Tongue (tissue), 1 donor: ENCODE measurements at regions not wholly inside any gene's neighbourhood (a gene's known extent, or its start where the extent isn't known, plus 50 kb on each side); places are given as distances from the start of the nearest gene placed in this dataset.
A peak's percentile ranks its signal among the peaks of the same experiment; 100 is the strongest.
"Not testable (repeated sequence)": the region's sequence is repeated elsewhere in the genome, so short reads cannot be mapped to it uniquely, and the experiment has no call there.

Source experiments
- DNase-seq: peaks from one replicate; pipeline ENCODE4 v3.0.0-alpha.2; 2015

DNA sequence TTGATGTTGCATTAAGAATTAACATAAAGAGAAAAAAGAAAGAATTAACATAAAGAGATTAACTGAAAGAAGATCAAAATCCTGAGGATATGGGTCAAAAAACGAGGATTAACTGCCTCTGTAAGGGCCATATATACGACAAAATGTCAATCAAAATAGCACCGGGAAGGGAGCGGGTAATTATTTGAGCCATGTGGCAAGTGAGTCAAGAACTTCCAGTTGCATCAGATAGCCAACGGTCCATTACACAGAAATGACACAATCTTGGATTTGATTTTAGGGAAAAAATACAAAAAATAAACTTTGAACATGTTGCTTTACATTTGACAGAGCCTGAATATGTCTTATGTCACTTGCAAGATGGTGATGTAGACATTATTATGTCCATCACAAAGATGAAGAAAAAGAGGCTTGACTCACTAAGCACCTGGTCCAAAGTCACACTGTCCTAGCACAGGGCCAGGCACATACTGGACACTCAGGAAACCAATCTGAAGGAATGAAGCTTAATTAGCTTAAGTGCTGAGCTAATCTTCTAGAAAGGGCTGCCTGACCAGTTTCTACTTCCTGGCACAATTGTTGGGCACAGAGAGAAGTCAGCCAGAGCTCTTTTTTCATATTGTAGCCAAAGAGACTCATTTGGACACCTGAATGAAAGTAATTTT is 273.2 kb upstream of the PAPPA start:
- DNase-seq: no peak

DNA sequence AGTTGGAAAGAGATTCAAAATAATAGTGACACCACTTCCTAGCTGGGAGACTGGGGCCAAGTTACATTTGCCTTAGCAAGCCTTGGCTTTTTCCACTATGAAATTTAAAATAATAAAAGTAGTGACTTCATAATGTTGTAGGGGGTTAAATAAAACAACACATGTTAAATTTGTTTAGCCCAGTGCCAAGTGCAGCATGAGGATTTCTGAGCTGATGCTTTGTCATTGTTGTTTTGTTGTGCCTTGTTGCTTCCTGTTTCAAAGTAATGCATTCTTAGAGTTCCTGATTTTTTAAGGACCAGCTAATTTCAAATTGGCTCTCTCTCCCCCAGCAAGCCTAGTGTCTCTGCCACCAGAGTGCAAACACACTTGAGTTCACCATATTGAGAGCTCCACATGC is 270.7 kb upstream of the PAPPA start:
- DNase-seq: no peak

DNA sequence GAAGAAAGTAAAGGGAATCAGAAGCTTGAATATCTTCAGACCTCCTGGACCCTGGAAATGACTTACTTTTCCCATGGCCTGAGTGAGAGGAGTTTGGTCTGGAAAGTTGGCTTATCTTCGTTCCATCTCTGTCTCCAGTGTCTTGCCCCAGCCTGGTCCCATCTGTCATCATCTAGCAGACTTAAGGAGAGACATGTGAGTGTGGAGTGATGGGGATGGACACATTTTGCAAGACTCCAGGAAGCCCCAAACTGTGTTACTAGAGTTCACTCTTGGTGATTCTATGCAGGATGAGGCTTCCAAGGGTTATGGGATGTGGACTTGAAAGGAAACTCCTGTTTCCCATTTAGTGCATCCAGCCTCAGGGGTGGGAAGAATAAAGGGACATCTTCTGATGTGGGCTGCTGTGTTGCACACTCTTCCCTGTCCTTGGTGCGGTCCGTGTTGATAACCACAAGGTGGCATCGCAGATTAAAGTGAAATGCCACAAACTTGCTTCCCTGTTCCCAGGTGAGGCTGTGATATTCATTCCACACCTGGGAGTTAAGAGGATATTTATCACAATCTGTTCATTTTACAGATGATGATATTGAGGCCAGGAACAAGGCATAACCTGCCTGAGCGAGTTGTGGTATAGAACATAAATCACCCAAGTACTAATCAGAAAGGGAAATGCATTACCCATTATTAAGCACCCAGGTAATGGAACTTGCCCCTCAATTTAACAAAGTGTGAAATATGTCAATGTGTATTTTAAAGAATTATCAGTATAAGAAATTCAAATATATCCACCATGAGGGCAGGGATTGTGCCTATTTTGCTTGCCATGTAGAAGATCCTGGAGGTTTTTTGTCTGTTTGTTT is 269.9 kb upstream of the PAPPA start:
- peak; percentile 19 for DNase-seq

DNA sequence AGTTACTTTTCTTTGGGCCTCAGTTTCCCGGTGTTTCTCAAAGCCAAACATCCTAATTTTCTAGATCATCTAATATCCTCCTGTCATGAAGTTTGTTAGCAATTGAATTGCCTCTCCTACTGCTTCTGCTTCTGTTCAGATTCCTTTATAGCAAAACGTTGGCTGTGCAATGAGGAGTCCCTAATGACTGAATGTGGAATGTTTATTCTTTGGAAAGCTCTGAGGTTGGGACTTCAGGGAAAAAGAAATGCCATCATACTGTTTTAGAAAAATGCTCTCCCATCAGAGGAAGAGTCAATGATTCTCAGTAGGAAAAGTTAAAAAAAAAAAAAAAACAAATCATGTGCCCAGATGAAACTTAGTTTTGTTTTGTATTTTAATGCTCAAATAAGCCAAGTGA is 268.7 kb upstream of the PAPPA start:
- DNase-seq: no peak

DNA sequence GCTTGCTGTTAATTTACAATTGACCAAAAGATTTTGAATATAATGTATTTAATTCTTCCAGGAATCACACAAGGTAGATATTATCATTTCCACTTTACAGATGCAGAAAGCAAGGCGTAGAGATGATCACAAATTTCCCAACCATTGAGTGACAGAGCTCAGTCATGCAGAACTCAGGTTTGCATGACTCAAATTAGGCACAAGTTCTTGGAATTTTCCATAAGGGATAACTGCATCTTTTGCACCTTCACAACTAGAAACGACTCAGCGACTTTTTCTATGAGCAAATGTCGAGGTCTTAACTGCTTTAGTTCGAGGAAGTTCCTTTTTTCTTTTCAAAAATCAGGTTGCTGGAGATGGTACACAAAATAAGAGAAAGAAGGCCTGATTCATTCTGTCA is 265.5 kb upstream of the PAPPA start:
- DNase-seq: no peak

DNA sequence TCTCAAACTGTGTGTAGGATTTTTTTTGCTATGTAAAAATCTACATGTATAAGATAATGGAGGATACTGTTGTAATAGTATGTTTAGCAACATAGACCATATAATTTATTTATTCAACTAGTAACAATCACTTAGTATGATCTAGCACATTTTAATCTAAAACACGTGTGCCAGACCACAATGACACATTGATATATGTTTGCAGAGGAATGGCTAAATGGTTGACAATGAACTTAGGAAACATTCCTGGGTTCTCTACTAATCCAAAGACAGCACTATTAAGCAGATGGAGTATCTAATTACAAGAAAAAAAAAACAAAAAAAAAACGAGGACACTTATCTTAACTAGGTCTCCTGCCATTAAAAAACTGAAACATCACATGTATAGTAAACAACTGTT is 261.7 kb upstream of the PAPPA start:
- DNase-seq: no peak

DNA sequence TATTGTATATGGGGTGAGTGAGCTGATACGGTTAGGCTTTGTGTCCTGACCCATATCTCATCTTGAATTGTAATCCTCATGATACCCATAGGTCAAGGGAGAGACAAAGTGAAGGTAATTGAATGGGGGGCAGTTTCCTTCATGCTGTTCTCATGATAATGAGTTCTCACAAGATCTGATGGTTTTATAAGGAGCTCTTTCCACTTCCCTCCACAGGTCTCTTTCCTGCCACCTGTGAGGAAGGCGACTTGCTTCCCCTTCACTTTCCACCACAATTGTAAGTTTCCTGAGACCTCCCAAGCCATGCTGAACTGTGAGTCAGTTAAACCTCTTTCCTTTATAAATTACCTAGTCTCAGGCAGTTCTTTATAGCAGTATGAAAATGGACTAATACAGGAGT is 255.1 kb upstream of the PAPPA start:
- DNase-seq: not testable (repeated sequence)

DNA sequence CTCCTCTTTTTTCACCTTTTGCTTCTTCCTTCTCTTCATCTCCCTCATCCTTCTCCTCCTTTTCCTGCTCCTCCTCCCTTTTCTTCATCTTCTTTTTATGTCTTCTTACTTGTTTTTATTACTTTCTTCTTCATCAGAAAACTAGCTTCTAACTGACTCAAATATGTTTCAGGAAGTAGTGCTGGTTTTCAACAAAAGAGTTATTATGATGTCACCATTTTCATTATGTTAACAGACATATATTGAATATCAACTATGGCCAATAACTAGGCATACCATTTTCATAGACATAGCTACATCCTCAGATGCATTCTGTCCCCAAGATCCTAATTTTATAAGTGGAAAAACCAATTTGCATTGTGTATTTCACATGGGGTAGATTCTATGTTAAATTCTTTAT is 252.9 kb upstream of the PAPPA start:
- DNase-seq: no peak

DNA sequence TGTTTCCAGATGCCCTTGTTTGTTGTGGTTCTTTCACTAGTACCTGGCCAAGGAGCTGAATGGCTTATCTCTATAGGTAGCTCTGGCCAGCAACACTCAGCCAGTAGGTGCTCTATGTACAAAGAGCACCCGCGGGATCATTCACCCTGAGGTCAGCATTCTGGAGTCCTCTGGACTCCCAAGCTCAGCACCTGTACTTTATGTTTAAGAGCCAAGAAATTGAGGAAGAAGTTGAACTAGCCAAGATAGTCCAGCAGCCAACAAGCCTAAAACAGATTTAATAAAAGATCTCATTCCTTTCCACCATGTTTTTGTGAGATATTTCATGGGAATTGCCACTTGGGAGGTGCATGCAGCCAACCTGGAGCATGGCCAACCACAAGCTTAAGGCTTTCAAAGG is 242.6 kb upstream of the PAPPA start:
- no peak for DNase-seq

DNA sequence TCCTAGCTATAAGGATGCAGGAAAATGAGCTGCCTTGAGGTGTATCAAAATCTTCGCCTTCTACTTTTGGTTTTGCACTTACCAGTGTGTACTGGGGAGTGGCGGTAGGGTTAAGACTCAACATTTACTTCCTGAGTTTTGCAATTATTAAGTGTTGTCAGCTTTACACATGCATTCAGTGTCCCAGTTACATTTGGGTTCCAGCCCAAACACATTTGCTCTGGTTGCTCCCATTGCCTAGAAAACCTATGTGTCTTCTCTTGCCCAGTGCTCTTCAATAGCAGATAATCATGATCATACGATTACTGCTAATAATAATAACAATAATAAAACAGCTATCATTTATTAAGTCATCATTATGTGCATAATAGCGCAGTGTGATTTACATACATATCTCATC is 241.5 kb upstream of the PAPPA start:
- no peak for DNase-seq

DNA sequence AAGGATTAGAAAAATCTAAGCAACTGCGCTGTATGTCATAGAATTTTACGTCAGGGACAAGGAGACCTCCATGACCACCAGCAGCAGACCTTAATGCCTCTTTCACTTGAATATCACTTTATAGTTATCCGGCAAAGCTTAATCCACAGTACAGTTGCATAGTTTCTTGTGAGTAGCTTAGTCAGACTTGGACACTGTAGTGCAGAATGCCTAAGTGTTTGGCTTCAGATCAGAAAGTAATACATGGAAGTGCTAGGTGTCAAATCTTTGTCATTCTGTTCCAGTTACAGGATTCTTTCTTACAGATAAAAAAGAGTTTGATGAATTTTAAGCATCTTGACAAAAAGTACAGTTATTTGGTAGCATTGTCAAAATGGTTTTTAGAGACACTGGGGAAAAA is 239.9 kb upstream of the PAPPA start:
- peak; percentile 1 for DNase-seq

DNA sequence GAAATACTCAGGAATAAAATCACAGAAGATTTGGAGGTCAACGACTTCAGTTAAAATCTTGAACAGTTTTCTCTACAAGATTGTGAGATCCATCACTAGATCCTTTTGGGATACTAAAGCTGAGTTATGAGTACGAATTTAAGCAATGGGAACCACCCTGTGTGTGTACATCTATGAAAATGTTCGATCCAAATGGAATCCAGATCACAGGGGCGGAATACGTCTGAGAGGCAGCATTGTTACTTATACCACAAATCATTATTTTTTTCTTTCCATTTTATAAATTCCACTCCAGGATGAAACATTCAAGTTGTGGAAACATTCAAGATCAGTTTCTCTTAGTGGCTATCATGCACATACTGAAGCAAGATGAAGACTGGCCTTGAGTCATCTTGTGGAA is 239.3 kb upstream of the PAPPA start:
- no peak for DNase-seq

DNA sequence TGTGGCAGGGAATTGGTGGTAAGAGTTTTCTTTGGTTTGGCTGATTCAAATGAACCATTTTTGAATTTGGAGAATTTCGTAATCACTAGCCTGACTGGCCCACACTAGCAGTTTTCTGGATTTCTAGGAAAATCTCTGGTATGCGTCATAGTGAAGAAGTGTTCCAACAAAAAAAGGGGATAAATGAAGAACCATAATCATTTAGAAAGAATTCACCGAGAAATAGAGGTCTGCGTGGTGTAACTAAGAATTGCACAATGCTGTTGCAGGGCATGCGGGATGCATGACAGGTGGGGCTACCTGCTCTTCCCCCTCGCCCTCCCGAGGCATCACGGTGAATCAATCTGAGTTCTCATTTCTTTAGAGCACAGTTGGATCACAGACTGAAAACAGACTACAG is 232.3 kb upstream of the PAPPA start:
- no peak for DNase-seq

DNA sequence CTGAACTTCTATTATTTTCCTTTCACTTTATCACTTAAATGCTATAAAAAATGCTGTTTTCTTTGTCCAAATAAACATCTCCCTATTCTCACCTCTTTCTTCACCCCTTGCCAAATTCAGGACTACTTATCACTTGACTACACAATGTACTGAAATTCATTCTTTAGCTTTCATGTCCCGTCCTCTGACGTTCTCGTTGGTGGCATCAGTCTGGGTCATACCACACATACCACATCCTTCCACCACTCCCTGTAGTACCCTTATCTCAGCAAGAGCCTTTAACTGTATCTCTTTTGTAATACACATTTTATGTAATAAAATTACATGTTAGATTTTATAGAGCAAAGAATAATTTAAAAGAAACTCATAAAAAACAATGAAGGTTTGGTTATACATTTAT is 231.1 kb upstream of the PAPPA start:
- DNase-seq: no peak

DNA sequence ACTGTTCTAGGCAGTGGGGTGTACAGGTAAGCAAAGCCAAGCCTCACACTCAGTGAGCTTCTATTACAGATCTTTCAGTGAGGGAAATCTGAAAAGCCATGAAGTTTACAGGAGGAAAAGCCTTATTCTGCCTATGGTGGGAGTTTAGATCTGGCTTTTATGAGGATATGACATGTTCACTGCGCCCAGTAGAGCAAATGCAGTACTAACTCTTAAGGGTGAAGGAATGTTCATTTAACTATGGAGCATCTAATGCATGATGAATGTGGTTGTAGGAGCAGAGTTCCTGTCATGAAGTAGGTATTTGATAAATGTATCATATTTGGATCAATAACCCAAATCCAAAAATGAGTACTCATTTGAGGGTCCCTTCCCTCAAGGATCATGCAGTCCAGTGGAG is 230.2 kb upstream of the PAPPA start:
- DNase-seq: no peak

DNA sequence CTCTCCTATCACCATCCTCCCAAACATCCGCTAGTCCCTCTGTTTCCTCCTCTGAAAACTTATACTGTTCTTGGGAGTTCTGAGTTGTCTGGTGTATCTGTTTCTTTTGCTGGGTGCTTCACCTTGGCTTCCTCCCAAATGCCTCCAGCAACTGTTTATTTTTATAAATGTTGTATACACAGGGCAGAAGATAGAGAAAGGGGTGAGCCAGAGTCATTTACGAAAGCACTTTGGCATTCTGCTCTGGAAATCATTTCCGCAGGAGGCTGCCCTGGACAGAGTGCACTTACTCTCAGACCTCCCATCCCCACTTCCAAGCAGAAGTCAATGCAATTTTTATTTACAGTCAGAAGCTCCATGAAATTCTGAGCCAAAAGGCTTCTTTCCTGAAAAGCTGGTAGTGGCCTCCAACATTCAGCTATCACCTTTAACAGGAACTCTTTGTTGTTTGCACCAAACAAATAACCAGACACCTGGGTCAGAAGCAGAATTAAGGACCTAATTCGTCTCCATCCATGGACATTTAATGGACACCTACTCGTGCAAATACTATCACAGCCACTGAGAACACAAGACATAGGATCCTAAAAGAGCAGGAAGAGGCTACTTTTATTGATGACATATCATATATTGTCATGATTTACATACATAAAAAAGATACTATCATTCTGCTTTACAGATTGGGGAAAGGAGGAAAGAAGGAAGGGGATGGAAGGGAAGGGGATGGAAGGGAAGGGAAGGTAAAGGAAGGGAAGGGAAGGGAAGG is 229.5 kb upstream of the PAPPA start:
- DNase-seq: no peak

DNA sequence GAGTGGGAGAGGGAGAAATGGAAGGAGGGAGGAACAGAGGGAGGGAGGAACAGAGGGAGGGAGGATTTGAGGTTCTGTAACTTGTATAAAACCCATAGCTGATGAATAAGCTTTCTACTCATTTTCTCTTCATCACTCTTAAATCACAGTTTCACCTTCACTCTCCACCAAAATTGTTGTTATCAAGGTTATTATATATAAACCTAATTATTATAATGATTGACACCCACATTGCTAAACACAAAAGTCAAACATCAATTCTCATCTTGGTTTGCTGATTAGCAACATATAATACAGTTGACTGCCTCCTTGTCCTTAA is 229.0 kb upstream of the PAPPA start:
- DNase-seq: no peak

DNA sequence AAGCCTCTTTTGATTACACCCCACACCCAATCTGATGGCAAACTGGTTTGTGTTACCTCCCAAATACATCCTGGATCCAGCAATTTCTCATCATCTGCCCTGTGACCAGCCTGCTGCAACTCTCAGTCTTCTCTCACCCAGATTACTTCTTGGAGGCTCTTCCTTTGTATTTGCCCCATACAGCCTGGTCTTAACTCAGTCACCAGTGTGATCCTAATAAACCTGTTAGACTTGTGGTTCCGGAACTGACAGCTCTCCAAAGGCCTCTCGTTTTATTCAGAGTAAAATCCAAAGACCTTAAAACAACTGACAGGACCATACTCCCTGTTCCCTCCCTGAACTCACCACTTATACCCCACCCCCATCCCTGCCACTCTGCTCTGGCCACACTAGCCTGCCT is 228.2 kb upstream of the PAPPA start:
- DNase-seq: no peak

DNA sequence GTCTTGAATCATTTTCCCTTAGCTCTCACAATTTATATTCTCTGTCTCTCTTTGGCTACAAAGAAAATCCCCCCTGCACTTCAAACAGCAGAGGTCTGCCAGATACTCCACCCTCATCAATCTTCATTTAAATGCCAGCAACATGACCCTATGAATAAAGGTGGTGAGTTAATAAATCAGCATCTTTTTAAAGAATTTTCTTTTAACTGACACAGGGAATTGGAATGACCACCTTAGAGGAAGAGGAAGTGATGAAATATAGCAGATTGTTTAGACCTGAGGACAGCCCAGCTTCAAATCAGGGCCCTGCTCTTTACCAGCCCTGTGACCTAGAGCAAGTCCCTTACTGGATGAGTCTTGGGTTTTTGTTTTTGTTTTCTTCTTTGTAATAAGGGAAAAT is 223.1 kb upstream of the PAPPA start:
- DNase-seq: no peak

DNA sequence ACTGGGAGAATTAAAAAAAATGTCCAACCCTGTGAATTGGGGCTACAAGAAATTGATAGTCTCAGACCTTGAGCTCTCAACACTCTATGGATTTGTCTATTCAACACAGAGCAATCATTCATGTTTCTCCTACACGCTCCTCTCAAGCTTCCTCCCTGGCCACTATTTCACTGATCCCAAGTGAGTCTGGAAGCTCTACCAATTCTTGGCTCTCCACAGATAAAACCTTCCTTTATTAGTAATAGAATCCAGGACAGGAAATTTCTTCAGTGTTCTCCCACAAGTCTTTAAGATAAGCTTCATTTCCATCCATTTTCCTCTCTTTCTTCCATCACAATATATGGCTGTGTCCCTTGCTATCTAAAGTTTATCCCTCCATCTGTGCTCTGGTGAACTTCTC is 215.1 kb upstream of the PAPPA start:
- DNase-seq: no peak

DNA sequence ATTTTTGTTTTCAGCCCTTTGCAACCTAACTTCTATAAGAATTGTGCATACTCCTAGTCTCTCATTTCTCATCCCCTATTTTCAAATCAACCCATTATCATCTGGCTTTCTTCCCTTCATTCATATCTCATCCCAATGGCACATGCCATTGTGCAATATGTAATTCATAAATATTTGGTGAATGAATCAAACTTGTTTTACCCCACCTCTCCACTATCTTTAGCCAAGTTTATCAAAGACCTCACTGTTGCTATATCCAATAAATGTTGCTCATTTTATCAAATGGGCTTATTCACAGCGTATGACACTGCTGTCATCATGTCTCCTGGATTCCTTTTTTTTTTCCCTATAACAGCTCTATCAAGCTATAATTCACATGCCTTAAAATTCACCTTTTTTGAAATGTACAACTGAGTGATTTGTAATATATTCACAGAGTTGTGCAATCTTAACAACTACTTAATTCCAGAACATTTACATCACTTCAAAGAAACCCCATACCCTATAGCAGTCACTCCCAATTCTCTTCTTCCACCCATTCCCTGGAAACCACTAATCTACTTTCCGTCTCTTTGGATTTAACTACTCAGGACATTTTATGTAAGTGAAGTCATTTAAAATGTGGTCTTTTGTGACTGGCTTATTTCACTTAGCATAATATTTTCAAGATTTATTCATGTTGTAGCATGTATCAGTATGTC is 214.4 kb upstream of the PAPPA start:
- no peak for DNase-seq

DNA sequence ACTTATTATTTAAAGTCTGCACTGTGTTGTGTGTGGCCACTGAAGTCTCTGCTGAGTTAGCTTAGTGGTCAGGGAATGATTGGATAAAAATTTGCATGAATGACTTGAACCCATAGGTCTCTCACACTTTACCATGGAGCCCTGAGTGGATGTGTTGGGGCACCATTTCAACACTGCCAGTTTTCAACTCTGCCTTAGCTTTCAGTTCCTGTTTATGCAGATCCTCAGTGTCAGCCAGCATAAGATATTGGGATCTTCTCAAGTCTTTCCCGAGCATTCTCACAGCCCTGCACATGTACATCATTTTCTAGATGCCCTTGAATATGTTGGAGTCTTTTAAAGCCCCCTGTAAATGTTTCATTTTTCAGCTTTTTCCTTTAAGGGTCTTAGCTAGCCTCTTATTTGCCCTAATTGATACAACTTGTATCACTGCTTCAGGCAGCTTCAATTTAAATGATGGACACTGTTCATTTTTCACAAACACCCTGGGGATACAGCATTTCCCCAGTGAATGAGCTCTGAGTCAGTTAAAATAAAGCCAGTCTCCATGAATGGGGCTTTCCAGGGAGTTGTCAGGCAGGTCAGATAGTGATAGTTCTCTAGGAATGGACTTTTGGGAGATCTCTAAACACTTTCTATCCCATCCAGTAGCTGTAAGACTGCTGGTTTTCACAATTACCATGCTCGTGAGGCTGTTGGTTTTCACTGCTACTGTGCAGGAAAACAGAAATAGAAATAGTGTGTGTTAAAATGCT is 211.9 kb upstream of the PAPPA start:
- DNase-seq: no peak
